ENCODE measurements at regions not wholly inside any gene's neighbourhood (a gene's known extent, or its start where the extent isn't known, plus 50 kb on each side); places are given as distances from the start of the nearest gene placed in this dataset.

DNA sequence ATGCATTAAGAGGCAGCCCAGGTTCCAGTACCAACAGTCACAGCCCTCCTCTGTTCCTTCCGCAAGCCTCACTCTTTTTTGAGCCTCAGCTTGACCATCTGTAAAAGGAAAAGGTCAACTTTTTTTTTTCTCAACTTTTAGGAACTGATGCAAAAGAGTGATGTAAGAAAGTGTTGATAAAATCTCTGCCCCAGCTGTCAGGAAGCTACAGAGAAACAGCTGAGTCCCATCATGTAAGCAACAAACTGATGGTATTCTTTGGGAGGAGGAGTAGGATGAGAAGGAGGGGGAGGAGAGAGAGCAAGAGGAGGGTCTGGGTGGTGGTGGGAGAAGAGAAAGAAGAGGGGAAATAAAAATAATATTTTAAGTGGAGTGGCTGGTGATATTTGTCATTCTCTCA lies 233.9 kb upstream of the TSHZ3 start:
- ChIA-PET POLR2A (ENCODE audit: partially characterized antibody) (no interaction called here), CTCF (ENCODE audit: partially characterized antibody) (interaction anchor here (0.7 to 1.1 kb wide), 2 partner anchors 112 to 183 kb away, joined by 4 read pairs; no protein-coding TSS in a partner anchor)
- Histone ChIP-seq H3K4me3 (ENCODE audit: extremely low read depth in 1 of 4, insufficient read depth in 2 of 4, low read depth in 3 of 4, low read length in 4 of 4) (no peak overlapping the region), H3K4ac (replicated peaks; ENCODE audit: insufficient read length, low read depth, low read length) (no peak overlapping the region), H3K27ac (ENCODE audit: low read depth, low read length) (no peak overlapping the region), H3K79me2 (ENCODE audit: control insufficient read depth in 1 of 2, insufficient read depth in 2 of 2, low read length in 2 of 2) (no peaks in the 10 kb centered on the region), H2BK12ac (ENCODE audit: low read depth, low read length) (no peak overlapping the region), H3K23me2 (ENCODE audit: low read depth, low read length) (no peaks in the 10 kb centered on the region), H2BK5ac (ENCODE audit: low read depth, low read length) (no peak overlapping the region), H3K27me3 (replicated peaks in 1 of 4; ENCODE audit: control insufficient read depth in 3 of 4, extremely low read depth in 1 of 4, insufficient read depth in 3 of 4, low read length in 3 of 4) (no peaks in the 10 kb centered on the region), H2BK20ac (ENCODE audit: low read length) (no peak overlapping the region), H4K20me1 (replicated peaks in 1 of 2; ENCODE audit: control insufficient read depth in 1 of 2, insufficient read depth in 2 of 2, low read length in 2 of 2) (no peaks in the 10 kb centered on the region), H2AK5ac (ENCODE audit: low read depth, low read length) (no peak overlapping the region), H3K4me2 (ENCODE audit: insufficient read depth in 1 of 2, low read depth in 2 of 2, low read length in 2 of 2) (no peak overlapping the region), H3K56ac (replicated peaks; ENCODE audit: insufficient read length, low read depth, low read length) (no peak overlapping the region), H4K91ac (replicated peaks; ENCODE audit: insufficient read length, low read length) (no peak overlapping the region), H3K4me1 (replicated peaks in 1 of 4; ENCODE audit: control insufficient read depth in 3 of 4, insufficient read depth in 4 of 4, low read length in 3 of 4) (no peaks in the 10 kb centered on the region), H3K9me3 (ENCODE audit: insufficient read depth in 2 of 2, low read depth in 1 of 2, low read length in 1 of 2) (no peaks in the 10 kb centered on the region), H2AFZ (ENCODE audit: low read length) (peak overlapping the region; percentile 50; the same call in 1 of the 2 replicates), H3K14ac (ENCODE audit: insufficient read length) (no peak overlapping the region), H4K5ac (ENCODE audit: insufficient read length, low read depth, low read length) (no peak overlapping the region), H3K36me3 (ENCODE audit: control insufficient read depth in 2 of 4, insufficient read depth in 4 of 4, low read length in 3 of 4) (no peaks in the 10 kb centered on the region), H3K79me1 (ENCODE audit: low read depth, low read length) (no peaks in the 10 kb centered on the region), H4K8ac (ENCODE audit: extremely low read depth, insufficient read depth, low read length) (no peak overlapping the region), H2BK120ac (replicated peaks; ENCODE audit: low read depth, low read length) (no peak overlapping the region), H2BK15ac (ENCODE audit: low read length) (no peak overlapping the region), H3K18ac (ENCODE audit: extremely low read depth, low read length) (no peak overlapping the region), H3K23ac (ENCODE audit: insufficient read length) (no peak overlapping the region), H3K9ac (replicated peaks in 1 of 4; ENCODE audit: extremely low read depth in 1 of 4, low read depth in 3 of 4, low read length in 3 of 4) (no peak overlapping the region)
- 78% methylated on average over 1 of the region's 1 CpG; no CpG with 5 or more reads in 1 of the 2 experiments for WGBS, 2 experiments (ENCODE audit: extremely low coverage in 1 of 2, insufficient coverage in 1 of 2, insufficient read length in 1 of 2, insufficient replicate concordance in 2 of 2, low coverage in 1 of 2, low lambda C conversion rate in 2 of 2, missing lambda C conversion rate in 1 of 2)
- FAIRE-seq (no peak), DNase-seq (ENCODE audit: low read depth in 1 of 2, low spot score in 2 of 2) (no peak)
- TF ChIP-seq BRCA1 (IDR thresholded peaks at IDR 0.05; ENCODE audit: low read depth, low read length), result no peak
